ENCODE measurements at regions not wholly inside any gene's neighbourhood (a gene's known extent, or its start where the extent isn't known, plus 50 kb on each side); places are given as distances from the start of the nearest gene placed in this dataset.

- no peak overlapping the region for H3K4me3 ChIP-seq (ENCODE audit: low read length)
- TF ChIP-seq CTCF (conservative IDR thresholded peaks at IDR 0.05; ENCODE audit: low read length), result no peak
- no peak for DNase-seq (ENCODE audit: low read depth)
Observed at GRCh38 chrX:99722094-99722493, 688.0 kb downstream of the PCDH19 start.

GRCh38 chrX:99719140-99719539, 690.9 kb downstream of the PCDH19 start:
- no peak overlapping the region for H3K4me3 ChIP-seq (ENCODE audit: low read length)
- no peak for DNase-seq (ENCODE audit: low read depth)
- TF ChIP-seq CTCF (conservative IDR thresholded peaks at IDR 0.05; ENCODE audit: low read length), result no peak

- DNase-seq (ENCODE audit: low read depth), result no peak
- no peak for TF ChIP-seq CTCF (conservative IDR thresholded peaks at IDR 0.05; ENCODE audit: low read length)
- no peak overlapping the region for H3K4me3 ChIP-seq (ENCODE audit: low read length)
Observed at GRCh38 chrX:99717716-99718115, 692.4 kb downstream of the PCDH19 start.

- peak; percentile 0 for DNase-seq (ENCODE audit: low read depth)
- TF ChIP-seq CTCF (conservative IDR thresholded peaks at IDR 0.05; ENCODE audit: low read length), result no peak
- no peak overlapping the region for H3K4me3 ChIP-seq (ENCODE audit: low read length)
Observed at GRCh38 chrX:99705701-99706100, 704.4 kb downstream of the PCDH19 start.

- H3K4me3 ChIP-seq (ENCODE audit: low read length), result no peak overlapping the region
- DNase-seq (ENCODE audit: low read depth), result no peak
- TF ChIP-seq CTCF (conservative IDR thresholded peaks at IDR 0.05; ENCODE audit: low read length), result no peak
Observed at GRCh38 chrX:99703473-99703872, 706.6 kb downstream of the PCDH19 start.

- no peak for TF ChIP-seq CTCF (conservative IDR thresholded peaks at IDR 0.05; ENCODE audit: low read length)
- no peak for DNase-seq (ENCODE audit: low read depth)
- no peak overlapping the region for H3K4me3 ChIP-seq (ENCODE audit: low read length)
Observed at GRCh38 chrX:99698451-99698850, 711.6 kb downstream of the PCDH19 start.

- DNase-seq (ENCODE audit: low read depth), result no peak
- H3K4me3 ChIP-seq (ENCODE audit: low read length), result no peak overlapping the region
- TF ChIP-seq CTCF (conservative IDR thresholded peaks at IDR 0.05; ENCODE audit: low read length), result no peak
Observed at GRCh38 chrX:99663136-99663535, 746.9 kb downstream of the PCDH19 start.

Measured in AG10803 (cell line).